A549 (cell line): ENCODE measurements at regions not wholly inside any gene's neighbourhood (a gene's known extent, or its start where the extent isn't known, plus 50 kb on each side); places are given as distances from the start of the nearest gene placed in this dataset.

Source experiments
- ATAC-seq, 2 experiments: fragments of 200-7000 bp in 1 of 2; fragments of >200 bp in 1 of 2; cut with Nextera tagmentation in 1 of 2; cut with Tn5 transposase in 1 of 2; 3 replicates each; pipeline versions ENCODE4 v1.8.0 to v1.9.1; 2018 to 2020; ENCODE audit warnings: mild to moderate bottlenecking in 1 of 2, moderate library complexity in 1 of 2
- CTCF ChIA-PET: fragments of 300-600 bp; sonication (Branson Sonifier 250); formaldehyde crosslinking; extraction: SDS; loops from one replicate; lab custom pipeline; 2021; ENCODE audit warnings: antibody characterized with exemption, inconsistent platforms; lab: Yijun Ruan, JAX
- POLR2A ChIA-PET: fragments of 350-600 bp; formaldehyde crosslinking; extraction: SDS; loops from one replicate; lab custom pipeline; 2021; ENCODE audit warnings: antibody characterized with exemption, inconsistent platforms; lab: Yijun Ruan, JAX
- DNase-seq, 2 experiments: peaks; one replicate each; pipeline versions ENCODE4 v3.0.0 to v3.0.0-alpha.2; 2011 to 2016; ENCODE audit warnings: low read depth in 1 of 2, low spot score in 1 of 2
- FAIRE-seq: peaks from 2 replicates; lab custom pipeline; 2011; peaks lifted over from hg19 to GRCh38; lab: Jason Lieb, UNC
- H3K27ac ChIP-seq, 2 experiments: fragments of >200 bp; sonication (Bioruptor Twin); formaldehyde crosslinking; 3 replicates each; pipeline ENCODE4 v1.5.1; 2016 to 2017
- H3K4me1 ChIP-seq: fragments of >200 bp; sonication (Bioruptor Twin); formaldehyde crosslinking; 3 replicates; pipeline ENCODE4 v1.6.1; 2016
- H3K4me2 ChIP-seq: fragments of >200 bp; sonication (Bioruptor Twin); formaldehyde crosslinking; 3 replicates; pipeline ENCODE4 v1.6.1; 2016
- H3K4me3 ChIP-seq: fragments of >200 bp; sonication (Bioruptor Twin); formaldehyde crosslinking; 3 replicates; pipeline ENCODE4 v1.5.1; 2016
- H3K9me3 ChIP-seq: fragments of >200 bp; sonication (Bioruptor Twin); formaldehyde crosslinking; 3 replicates; pipeline ENCODE4 v1.6.1; 2016
- CBX2 ChIP-seq: fragments of 200-600 bp; sonication (generic); IDR thresholded peaks from 2 replicates; pipeline ENCODE4 v1.6.1; 2016; ENCODE audit warnings: low read depth, mild to moderate bottlenecking, borderline replicate concordance
- CBX8 ChIP-seq: fragments of 200-600 bp; sonication (generic); IDR thresholded peaks from 2 replicates; pipeline ENCODE4 v1.6.1; 2016
- E2F6 ChIP-seq: IDR thresholded peaks from 2 replicates; pipeline ENCODE4 v1.6.1; 2012; ENCODE audit warnings: low read depth, borderline replicate concordance
- EHF ChIP-seq: fragments of 250-450 bp; sonication (Bioruptor Pico); IDR thresholded peaks from 2 replicates; pipeline ENCODE4 v1.5.0; 2020; ENCODE audit warnings: mild to moderate bottlenecking
- FOSL2 ChIP-seq, 2 experiments: fragments of 450-650 bp in 1 of 2; fragments of >200 bp in 1 of 2; sonication (Bioruptor Twin) in 1 of 2; formaldehyde crosslinking; IDR thresholded peaks; 2 replicates each; pipeline versions ENCODE4 v1.5.0 to v1.6.1; 2016 to 2020; ENCODE audit warnings: mild to moderate bottlenecking in 1 of 2, moderate library complexity in 1 of 2
- GATA3 ChIP-seq: IDR thresholded peaks from 2 replicates; pipeline ENCODE4 v1.6.1; 2012; ENCODE audit warnings: borderline replicate concordance
- HEYL ChIP-seq: fragments of 250-450 bp; sonication (Bioruptor Pico); IDR thresholded peaks from 2 replicates; pipeline ENCODE4 v1.8.0; 2021; ENCODE audit warnings: mild to moderate bottlenecking, moderate library complexity
- JUN ChIP-seq, 2 experiments: fragments of >200 bp; sonication (Bioruptor Twin); formaldehyde crosslinking; IDR thresholded peaks; 2 replicates in 1 of 2; 3 replicates in 1 of 2; pipeline ENCODE4 v1.6.1; 2016 to 2017
- KDM1A ChIP-seq: fragments of 200-600 bp; sonication (generic); IDR thresholded peaks from 2 replicates; pipeline ENCODE4 v1.6.1; 2016; ENCODE audit warnings: low read depth, mild to moderate bottlenecking
- KDM5A ChIP-seq: fragments of 200-600 bp; sonication (generic); IDR thresholded peaks from 2 replicates; pipeline ENCODE4 v1.6.1; 2016; ENCODE audit warnings: antibody characterized with exemption, mild to moderate bottlenecking
- MAFK ChIP-seq: fragments of 450-650 bp; IDR thresholded peaks from 2 replicates; pipeline ENCODE4 v1.6.1; 2014; ENCODE audit not compliant: partially characterized antibody
- NFE2L2 ChIP-seq: fragments of 150-350 bp; conservative IDR thresholded peaks from 2 replicates; pipeline ENCODE4 v1.6.1; 2014; ENCODE audit warnings: low read length
- PHF8 ChIP-seq: fragments of 200-600 bp; sonication (generic); IDR thresholded peaks from 2 replicates; pipeline ENCODE4 v1.6.1; 2016; ENCODE audit warnings: low read depth, mild to moderate bottlenecking, antibody characterized with exemption, moderate library complexity, borderline replicate concordance
- POLR2AphosphoS2 ChIP-seq: conservative IDR thresholded peaks from 2 replicates; pipeline ENCODE4 v1.6.1; 2012; ENCODE audit warnings: low read length, improper control_type of control experiment, inconsistent platforms
- RCOR1 ChIP-seq: fragments of 150-350 bp; IDR thresholded peaks from 2 replicates; pipeline ENCODE4 v1.6.1; 2014; ENCODE audit warnings: antibody characterized with exemption, low read length, low read depth
- REST ChIP-seq: fragments of 200-600 bp; sonication (generic); IDR thresholded peaks from 2 replicates; pipeline ENCODE4 v1.6.1; 2016; ENCODE audit warnings: antibody characterized with exemption, mild to moderate bottlenecking, moderate library complexity
- RFX5 ChIP-seq: fragments of 450-650 bp; IDR thresholded peaks from 2 replicates; pipeline ENCODE4 v1.7.1; 2014; ENCODE audit warnings: antibody characterized with exemption, mild to moderate bottlenecking, moderate library complexity
- RNF2 ChIP-seq: fragments of 200-600 bp; sonication (generic); IDR thresholded peaks from 2 replicates; pipeline ENCODE4 v1.6.1; 2016; ENCODE audit warnings: low read depth, mild to moderate bottlenecking, antibody characterized with exemption, moderate library complexity, borderline replicate concordance
- SREBF2 ChIP-seq: fragments of 450-650 bp; IDR thresholded peaks from 2 replicates; pipeline ENCODE4 v1.6.1; 2014; ENCODE audit warnings: mild to moderate bottlenecking, moderate library complexity
- TFCP2L1 ChIP-seq: fragments of 250-450 bp; sonication (Bioruptor Pico); IDR thresholded peaks from 2 replicates; pipeline ENCODE4 v1.5.0; 2021; ENCODE audit warnings: mild to moderate bottlenecking
- ZNF302 ChIP-seq: fragments of 250-450 bp; sonication (Bioruptor Pico); IDR thresholded peaks from 2 replicates; pipeline ENCODE4 v1.9.0; 2021; ENCODE audit warnings: inconsistent platforms, mild to moderate bottlenecking, moderate library complexity
- WGBS: methylation state at CpG from one replicate; pipeline ENCODE4 v1.1.6; 2017; ENCODE audit errors: missing lambda C conversion rate; 5-methylcytosine and 5-hydroxymethylcytosine counted together

GRCh38 chr10:128476368-128476725 is 350.1 kb upstream of the MKI67 start (continued):
- TF ChIP-seq EHF (no peak), REST (no peak), RNF2 (no peak), KDM5A (no peak)
- TF ChIP-seq, all 56 proteins: peak for 0

GRCh38 chr10:128476845-128477244 is 350.6 kb upstream of the MKI67 start:
- FAIRE-seq (no peak), DNase-seq (no peak), ATAC-seq (no peak)
- TF ChIP-seq E2F6 (no peak), NFE2L2 (no peak), SREBF2 (no peak), RCOR1 (no peak), ZNF302 (CRISPR knock-in tag) (no peak), FOSL2 (IDR thresholded peaks at IDR 0.05) (no peak), FOSL2 (CRISPR knock-in tag; IDR thresholded peaks at IDR 0.05) (no peak), CBX8 (no peak), GATA3 (no peak), HEYL (no peak), KDM1A (no peak), PHF8 (no peak), RFX5 (no peak), JUN (IDR thresholded peaks at IDR 0.05) (no peak), KDM5A (no peak), TFCP2L1 (CRISPR knock-in tag) (no peak)
- CTCF ChIA-PET = interaction anchor here (1.0 kb wide), 1 partner anchor 11 kb away, joined by 3 read pairs; no protein-coding TSS in a partner anchor
- H3K27ac ChIP-seq = no peak overlapping the region
- 0% methylated on average over 4 of the region's 4 CpGs for WGBS
- H3K4me3 ChIP-seq = no peak overlapping the region
- H3K4me2 ChIP-seq = no peak overlapping the region
- no peaks in the 10 kb centered on the region for H3K4me1 ChIP-seq
- POLR2A ChIA-PET = no interaction called here
- H3K9me3 ChIP-seq = no peaks in the 10 kb centered on the region

- DNase-seq = no peak
- no peak for FAIRE-seq
- Histone ChIP-seq H3K4me3 (no peak overlapping the region), H3K4me1 (no peaks in the 10 kb centered on the region), H3K4me2 (no peak overlapping the region), H3K27ac (no peak overlapping the region), H3K9me3 (no peaks in the 10 kb centered on the region)
- no peak for ATAC-seq
- 5% methylated on average over 9 of the region's 9 CpGs for WGBS
- CTCF ChIA-PET = no interaction called here
- POLR2A ChIA-PET = no interaction called here
- no peak for TF ChIP-seq POLR2AphosphoS2
- no peak for TF ChIP-seq E2F6
- no peak for TF ChIP-seq CBX2
- TF ChIP-seq MAFK = no peak
These were observed 354.4 kb upstream of the MKI67 start for GRCh38 chr10:128480601-128481000.
